C4-2B (cell line): ENCODE measurements at regions not wholly inside any gene's neighbourhood (a gene's known extent, or its start where the extent isn't known, plus 50 kb on each side); places are given as distances from the start of the nearest gene placed in this dataset.
"Not testable (repeated sequence)": the region's sequence is repeated elsewhere in the genome, so short reads cannot be mapped to it uniquely, and the experiment has no call there.

Experiments
- H3K27ac ChIP-seq: fragments of 450-650 bp; 2 replicates; pipeline ENCODE4 v1.5.1; 2017
- ZFX ChIP-seq: fragments of 450-650 bp; IDR thresholded peaks from 2 replicates; pipeline ENCODE4 v1.6.1; 2017
- TF ChIP-seq, protein P1 (sequence below): fragments of 450-650 bp; conservative IDR thresholded peaks from 2 replicates; pipeline ENCODE4 v1.5.1; 2017; ENCODE audit warnings: mild to moderate bottlenecking

DNA sequence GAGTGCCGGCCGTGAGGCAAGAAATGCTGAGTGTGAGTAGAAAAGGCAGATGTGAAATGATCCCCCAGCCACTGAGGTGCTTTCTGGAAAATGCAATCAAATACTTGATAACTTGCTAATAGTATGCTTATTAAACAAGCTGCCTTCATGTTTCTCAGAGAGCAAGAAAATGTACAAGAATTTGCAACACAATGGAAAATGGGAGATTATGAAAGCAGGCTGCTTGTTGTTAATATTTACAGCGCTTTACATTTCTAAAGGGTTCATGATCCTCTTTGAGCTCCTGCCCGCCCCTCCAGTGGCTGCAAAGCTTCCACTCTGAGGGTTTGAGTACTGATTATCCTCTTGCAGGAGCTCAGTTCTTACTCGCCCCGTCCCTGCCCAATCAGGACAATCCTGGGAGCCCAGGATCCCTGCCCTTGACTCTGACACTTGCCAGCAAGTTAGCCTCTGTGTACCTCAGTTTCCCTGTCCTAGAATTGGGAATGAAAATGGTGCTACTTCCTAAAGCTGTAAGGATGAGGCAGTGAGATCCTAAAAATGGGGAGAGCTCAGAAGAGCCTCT lies 645.1 kb downstream of the TBC1D22A start:
- TF ChIP-seq, protein P1, sequence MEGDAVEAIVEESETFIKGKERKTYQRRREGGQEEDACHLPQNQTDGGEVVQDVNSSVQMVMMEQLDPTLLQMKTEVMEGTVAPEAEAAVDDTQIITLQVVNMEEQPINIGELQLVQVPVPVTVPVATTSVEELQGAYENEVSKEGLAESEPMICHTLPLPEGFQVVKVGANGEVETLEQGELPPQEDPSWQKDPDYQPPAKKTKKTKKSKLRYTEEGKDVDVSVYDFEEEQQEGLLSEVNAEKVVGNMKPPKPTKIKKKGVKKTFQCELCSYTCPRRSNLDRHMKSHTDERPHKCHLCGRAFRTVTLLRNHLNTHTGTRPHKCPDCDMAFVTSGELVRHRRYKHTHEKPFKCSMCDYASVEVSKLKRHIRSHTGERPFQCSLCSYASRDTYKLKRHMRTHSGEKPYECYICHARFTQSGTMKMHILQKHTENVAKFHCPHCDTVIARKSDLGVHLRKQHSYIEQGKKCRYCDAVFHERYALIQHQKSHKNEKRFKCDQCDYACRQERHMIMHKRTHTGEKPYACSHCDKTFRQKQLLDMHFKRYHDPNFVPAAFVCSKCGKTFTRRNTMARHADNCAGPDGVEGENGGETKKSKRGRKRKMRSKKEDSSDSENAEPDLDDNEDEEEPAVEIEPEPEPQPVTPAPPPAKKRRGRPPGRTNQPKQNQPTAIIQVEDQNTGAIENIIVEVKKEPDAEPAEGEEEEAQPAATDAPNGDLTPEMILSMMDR = no peak
- TF ChIP-seq ZFX = no peak

DNA sequence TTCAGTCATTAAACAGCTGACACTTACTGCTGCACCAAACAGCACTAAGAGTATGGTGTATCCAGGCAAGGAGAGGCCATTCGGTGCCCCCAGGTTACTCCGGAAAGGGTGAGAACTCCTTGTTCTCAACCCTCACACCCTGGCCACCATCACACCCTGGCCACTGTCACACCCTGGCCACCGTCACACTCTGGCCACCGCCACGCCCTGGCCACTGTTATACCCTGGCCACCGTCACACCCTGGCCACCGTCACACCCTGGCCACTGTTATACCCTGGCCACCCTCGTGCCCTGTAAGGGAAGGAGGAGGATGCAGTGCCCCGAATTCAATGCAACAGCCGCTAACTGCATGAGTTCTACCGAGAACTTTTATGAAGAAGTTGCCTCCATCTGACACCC lies 644.4 kb downstream of the TBC1D22A start:
- TF ChIP-seq, protein P1 = no peak
- TF ChIP-seq ZFX = no peak
- no peak overlapping the region for H3K27ac ChIP-seq

More for the DNA sequence above, 645.1 kb downstream of the TBC1D22A start:
- H3K27ac ChIP-seq = no peak overlapping the region

DNA sequence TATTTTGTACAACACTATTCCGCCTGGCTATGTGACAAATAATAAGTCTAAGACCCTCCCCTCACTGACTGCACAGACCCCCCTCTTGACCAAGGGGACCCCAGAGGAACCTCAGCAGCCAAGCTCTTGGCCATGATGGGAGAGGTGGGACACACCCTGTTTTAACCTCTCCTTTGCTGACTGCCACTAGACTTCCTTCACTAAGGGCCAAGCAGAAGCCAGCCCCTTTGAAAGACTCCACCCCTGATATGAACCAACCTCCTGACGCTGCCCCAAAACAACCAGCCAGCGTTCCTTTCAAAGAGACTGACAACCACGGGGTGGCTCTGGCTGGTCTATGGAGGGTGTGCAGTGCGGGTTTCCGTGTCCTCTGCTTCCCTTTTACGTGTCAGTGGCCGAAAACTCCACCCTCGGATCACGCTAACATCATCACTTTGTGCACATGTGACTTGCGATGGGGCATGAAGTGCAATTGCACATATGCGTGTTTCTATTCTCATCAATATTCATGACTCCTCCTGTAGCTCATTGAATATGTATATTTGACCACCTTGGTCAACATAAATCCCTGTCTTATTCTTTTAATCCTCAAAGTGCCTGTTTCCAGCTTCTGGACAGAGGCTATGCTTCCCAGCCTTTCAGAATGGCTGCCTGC lies 643.9 kb downstream of the TBC1D22A start:
- H3K27ac ChIP-seq = no peak overlapping the region
- TF ChIP-seq, protein P1 = no peak
- no peak for TF ChIP-seq ZFX

DNA sequence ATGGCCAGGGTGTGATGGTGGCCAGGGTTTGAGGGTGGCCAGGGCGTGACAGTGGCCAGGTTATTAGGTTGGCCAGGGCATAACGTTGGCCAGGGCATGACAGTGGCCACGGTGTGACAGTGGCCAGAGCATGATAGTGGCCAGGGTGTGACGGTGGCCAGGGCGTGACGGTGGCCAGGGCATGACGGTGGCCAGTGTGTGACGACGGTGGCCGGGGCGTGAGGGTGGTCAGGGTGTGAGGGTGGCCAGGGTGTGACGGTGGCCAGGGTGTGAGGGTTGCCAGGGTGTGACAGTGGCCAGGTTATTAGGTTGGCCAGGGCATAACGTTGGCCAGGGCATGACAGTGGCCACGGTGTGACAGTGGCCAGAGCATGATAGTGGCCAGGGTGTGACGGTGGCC lies 642.8 kb downstream of the TBC1D22A start:
- H3K27ac ChIP-seq = not testable (repeated sequence)

DNA sequence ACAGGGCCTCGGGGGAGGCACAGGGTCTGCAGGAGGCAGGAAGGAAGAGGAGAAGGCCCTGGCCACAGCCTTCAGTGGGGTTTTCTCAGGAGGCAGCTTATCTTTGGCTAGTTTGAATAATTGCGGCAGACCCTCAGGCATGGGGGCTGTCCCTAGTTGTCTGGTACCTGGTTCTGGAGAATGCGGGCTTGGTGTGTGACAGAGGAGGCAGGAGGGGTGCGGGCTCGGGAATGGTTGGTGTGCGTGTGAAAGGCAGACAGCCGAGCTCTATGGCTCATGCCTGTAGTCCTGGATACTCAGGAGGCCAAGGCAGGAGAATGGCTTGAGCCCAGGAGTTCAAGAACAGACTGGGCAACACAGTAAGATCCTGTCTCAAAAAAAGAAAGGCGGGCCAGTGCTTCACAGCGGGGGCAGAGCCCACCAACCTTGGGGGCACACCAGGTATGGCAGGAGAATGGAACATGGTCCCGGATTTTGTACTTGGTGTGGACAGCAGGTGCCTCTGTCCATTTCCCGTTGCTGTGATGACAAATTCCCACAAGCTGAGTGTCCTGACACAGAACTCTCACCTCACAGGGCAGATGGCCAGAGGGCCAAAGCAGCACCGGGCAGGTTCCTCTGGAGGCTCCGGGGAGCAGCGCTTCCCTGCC lies 640.6 kb downstream of the TBC1D22A start:
- H3K27ac ChIP-seq = no peak overlapping the region

DNA sequence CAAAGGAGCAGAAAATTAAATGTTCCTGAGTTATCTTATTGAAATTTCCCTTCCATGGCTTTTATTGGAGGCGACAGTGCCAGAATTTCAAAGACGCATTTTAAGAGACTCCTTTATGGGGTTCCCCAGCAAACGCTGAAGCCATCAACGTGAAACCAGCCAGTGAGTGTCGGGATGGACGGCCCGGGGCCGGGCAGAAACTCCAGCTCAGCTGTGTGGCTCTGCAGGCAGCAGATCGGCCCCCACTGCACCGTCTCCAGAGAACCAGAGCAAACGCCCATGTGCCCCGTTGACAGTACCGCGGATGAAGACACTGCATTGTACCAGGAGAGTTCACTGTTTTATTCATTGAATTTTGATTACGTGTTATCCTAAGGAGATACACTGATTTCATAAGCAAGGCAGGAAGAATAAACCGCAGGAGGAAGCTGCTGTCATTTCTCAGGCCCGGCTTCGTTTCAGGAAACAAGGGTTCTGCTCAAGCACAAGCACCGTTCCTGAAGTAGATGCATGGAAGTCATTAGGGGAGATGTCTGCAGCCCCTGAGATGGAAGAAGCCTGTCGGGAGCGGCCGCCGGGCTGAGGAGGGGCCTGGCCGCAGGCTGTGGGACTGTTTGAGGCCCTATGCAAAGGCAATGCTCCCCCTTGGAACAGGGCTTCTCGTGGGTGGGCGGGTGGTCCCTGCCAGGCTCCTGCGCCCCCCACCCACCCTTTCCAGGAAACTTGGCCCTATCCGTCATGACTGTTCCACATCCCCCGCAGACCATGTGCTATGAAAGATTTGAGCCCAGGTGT lies 639.7 kb downstream of the TBC1D22A start:
- TF ChIP-seq, protein P1 = no peak
- TF ChIP-seq ZFX = no peak
- H3K27ac ChIP-seq = no peak overlapping the region

More for the DNA sequence above, 640.6 kb downstream of the TBC1D22A start:
- TF ChIP-seq ZFX = no peak
- TF ChIP-seq, protein P1 = no peak

DNA sequence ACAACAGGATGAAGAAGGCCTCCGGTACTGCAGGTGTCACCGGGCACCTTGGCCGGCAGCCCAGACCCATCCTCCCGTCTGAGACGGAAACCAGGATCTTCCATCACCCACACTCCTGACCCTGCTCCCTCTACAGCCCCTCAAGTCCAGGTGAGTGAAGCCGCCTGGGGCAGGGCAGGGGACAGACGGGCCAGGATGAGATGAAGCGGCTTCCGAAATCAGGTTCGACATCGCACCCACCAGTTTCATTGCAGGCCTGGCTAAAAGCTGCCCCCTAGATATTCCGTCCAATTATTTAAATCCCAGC lies 639.1 kb downstream of the TBC1D22A start:
- TF ChIP-seq, protein P1 = no peak
- TF ChIP-seq ZFX = no peak
- H3K27ac ChIP-seq = no peak overlapping the region
